Stimulated activated CD8-positive, alpha-beta memory T cell treated with anti-CD3 and anti-CD28 coated beads, Interleukin-12 subunit alpha, Interleukin-12 subunit beta, amount 100 ng/mL, for 1 hour (primary cell): ENCODE measurements at regions not wholly inside any gene's neighbourhood (a gene's known extent, or its start where the extent isn't known, plus 50 kb on each side); places are given as distances from the start of the nearest gene placed in this dataset.

ENCODE experiments used
- DNase-seq: peaks from one replicate; pipeline ENCODE4 v3.0.0-alpha.2; 2020; ENCODE audit warnings: low read depth

- no peak for DNase-seq
Measured at GRCh38 chr3:104635872-104636580, 730.7 kb upstream of the ALCAM start.

GRCh38 chr3:104642827-104643226 lies 723.9 kb upstream of the ALCAM start:
- DNase-seq = no peak

GRCh38 chr3:104646196-104646595 lies 720.5 kb upstream of the ALCAM start:
- DNase-seq = no peak

- no peak for DNase-seq
Measured at GRCh38 chr3:104648823-104649222, 717.9 kb upstream of the ALCAM start.

- no peak for DNase-seq
Measured at GRCh38 chr3:104669083-104669482, 697.6 kb upstream of the ALCAM start.

- DNase-seq = no peak
Measured at GRCh38 chr3:104672331-104672730, 694.4 kb upstream of the ALCAM start.

GRCh38 chr3:104673981-104674380 lies 692.7 kb upstream of the ALCAM start:
- DNase-seq = no peak

- no peak for DNase-seq
Measured at GRCh38 chr3:104676241-104676640, 690.5 kb upstream of the ALCAM start.

- no peak for DNase-seq
Measured at GRCh38 chr3:104677932-104678331, 688.8 kb upstream of the ALCAM start.

GRCh38 chr3:104685492-104685891 lies 681.2 kb upstream of the ALCAM start:
- no peak for DNase-seq

- DNase-seq = no peak
Measured at GRCh38 chr3:104687362-104687761, 679.3 kb upstream of the ALCAM start.

GRCh38 chr3:104696470-104696869 lies 670.2 kb upstream of the ALCAM start:
- no peak for DNase-seq

GRCh38 chr3:104711406-104711805 lies 655.3 kb upstream of the ALCAM start:
- no peak for DNase-seq

- DNase-seq = no peak
Measured at GRCh38 chr3:104715972-104716371, 650.7 kb upstream of the ALCAM start.

GRCh38 chr3:104717828-104718196 lies 648.9 kb upstream of the ALCAM start:
- DNase-seq = no peak

GRCh38 chr3:104723000-104723399 lies 643.7 kb upstream of the ALCAM start:
- DNase-seq = no peak

GRCh38 chr3:104731074-104731473 lies 635.6 kb upstream of the ALCAM start:
- no peak for DNase-seq

- no peak for DNase-seq
Measured at GRCh38 chr3:104734627-104735026, 632.1 kb upstream of the ALCAM start.

- no peak for DNase-seq
Measured at GRCh38 chr3:104735691-104736090, 631.0 kb upstream of the ALCAM start.

GRCh38 chr3:104738271-104738670 lies 628.4 kb upstream of the ALCAM start:
- DNase-seq = no peak

GRCh38 chr3:104740874-104741379 lies 625.8 kb upstream of the ALCAM start:
- DNase-seq = no peak

- DNase-seq = no peak
Measured at GRCh38 chr3:104742044-104742443, 624.7 kb upstream of the ALCAM start.

GRCh38 chr3:104745313-104745712 lies 621.4 kb upstream of the ALCAM start:
- DNase-seq = no peak

GRCh38 chr3:104746056-104746455 lies 620.7 kb upstream of the ALCAM start:
- no peak for DNase-seq
